PC-3 (cell line): ENCODE measurements at regions not wholly inside any gene's neighbourhood (a gene's known extent, or its start where the extent isn't known, plus 50 kb on each side); places are given as distances from the start of the nearest gene placed in this dataset.

Experiments
- ATAC-seq: fragments of 200-7000 bp; cut with Tn5 transposase; 2 replicates; pipeline ENCODE4 v1.9.1; 2020; ENCODE audit warnings: mild to moderate bottlenecking, moderate library complexity
- BruUV-seq: library from RNA; stranded (reverse); fragments of 400-500 nt; replicated peaks from 2 replicates; lab custom pipeline; 2021; lab: Mats Ljungman, UMichigan
- CTCF ChIA-PET: fragments of 300-600 bp; sonication (Branson Sonifier 250); formaldehyde crosslinking; loops from one replicate; lab custom pipeline; 2022; ENCODE audit warnings: antibody characterized with exemption; lab: Charles Lee
- POLR2A ChIA-PET: fragments of 300-600 bp; sonication (Branson Sonifier 250); formaldehyde crosslinking; loops from one replicate; lab custom pipeline; 2022; ENCODE audit warnings: antibody characterized with exemption; ENCODE audit not compliant: unreplicated experiment; lab: Charles Lee
- DNase-seq: peaks from one replicate; pipeline ENCODE4 v3.0.0-alpha.2; 2015
- H2AFZ ChIP-seq: fragments of 300-600 bp; sonication (generic); 2 replicates; pipeline ENCODE4 v1.6.0; 2016; ENCODE audit warnings: antibody characterized with exemption, low read length
- H3F3A ChIP-seq: fragments of 300-600 bp; sonication (generic); one replicate; pipeline ENCODE4 v1.6.0; 2017; ENCODE audit warnings: antibody characterized with exemption, low read length, control low read depth, mild to moderate bottlenecking; ENCODE audit not compliant: unreplicated experiment
- H3K27ac ChIP-seq: fragments of 300-600 bp; sonication (generic); 2 replicates; pipeline ENCODE4 v1.5.1; 2016; ENCODE audit warnings: mild to moderate bottlenecking, low read length
- H3K27me3 ChIP-seq: fragments of 300-600 bp; sonication (generic); 2 replicates; pipeline ENCODE4 v1.6.1; 2016; ENCODE audit warnings: low read length, mixed read lengths
- H3K36me3 ChIP-seq: fragments of 300-600 bp; sonication (generic); 2 replicates; pipeline ENCODE4 v1.6.1; 2016; ENCODE audit warnings: low read depth, mixed run types, low read length, mixed read lengths
- H3K4me1 ChIP-seq: fragments of 300-600 bp; sonication (generic); 2 replicates; pipeline ENCODE4 v1.5.1; 2016; ENCODE audit warnings: low read length; ENCODE audit not compliant: insufficient read depth
- H3K4me2 ChIP-seq: fragments of 300-600 bp; sonication (generic); 2 replicates; pipeline ENCODE4 v1.6.0; 2016; ENCODE audit warnings: low read length
- H3K4me3 ChIP-seq: fragments of 300-600 bp; sonication (generic); 2 replicates; pipeline ENCODE4 v1.5.1; 2016; ENCODE audit warnings: mild to moderate bottlenecking, low read length, mixed read lengths
- H3K79me2 ChIP-seq: fragments of 300-600 bp; sonication (generic); 2 replicates; pipeline ENCODE4 v1.6.1; 2017; ENCODE audit warnings: low read length, mixed read lengths
- H3K9ac ChIP-seq: fragments of 300-600 bp; sonication (generic); 2 replicates; pipeline ENCODE4 v1.6.0; 2016; ENCODE audit warnings: mild to moderate bottlenecking, low read length
- H3K9me2 ChIP-seq: fragments of 300-600 bp; sonication (generic); replicated peaks from 2 replicates; pipeline ENCODE4 v1.6.1; 2016; ENCODE audit warnings: mixed run types, low read length, mixed read lengths
- H3K9me3 ChIP-seq: fragments of 300-600 bp; sonication (generic); 2 replicates; pipeline ENCODE4 v1.6.1; 2016; ENCODE audit warnings: low read length, mixed read lengths
- H4K20me1 ChIP-seq: fragments of 300-600 bp; sonication (generic); 2 replicates; pipeline ENCODE4 v1.6.1; 2016; ENCODE audit warnings: low read length, mixed read lengths
- CTCF ChIP-seq: fragments of 300-600 bp; sonication (generic); conservative IDR thresholded peaks from 2 replicates; pipeline ENCODE4 v1.5.1; 2017; ENCODE audit warnings: antibody characterized with exemption, low read depth, mild to moderate bottlenecking, low read length
- EZH2 ChIP-seq: fragments of 300-600 bp; sonication (generic); IDR thresholded peaks from one replicate; pipeline ENCODE4 v1.6.1; 2017; ENCODE audit warnings: antibody characterized with exemption, mild to moderate bottlenecking, low read length; ENCODE audit not compliant: unreplicated experiment
- EZH2phosphoT487 ChIP-seq: fragments of 300-600 bp; sonication (generic); IDR thresholded peaks from 2 replicates; pipeline ENCODE4 v1.6.1; 2018; ENCODE audit warnings: mild to moderate bottlenecking, antibody characterized with exemption, low read length, borderline replicate concordance
- intact Hi-C: fragments of 100-400 bp; cut with micrococcal nuclease; formaldehyde crosslinking; loops from 2 replicates; pipeline ENCODE4 v1.9.0; 2023

- H4K20me1 ChIP-seq = no peaks in the 10 kb centered on the region
- H3K27me3 ChIP-seq = no peaks in the 10 kb centered on the region
- no peaks in the 10 kb centered on the region for H3K9me3 ChIP-seq
- no peaks in the 10 kb centered on the region for H3K79me2 ChIP-seq
- ATAC-seq (no peak), DNase-seq (no peak)
- no peaks in the 10 kb centered on the region for H3K9me2 ChIP-seq
- POLR2A ChIA-PET = no interaction called here
- H3K4me1 ChIP-seq = peaks cover 33% of the 10 kb centered on the region
- peaks cover under 1% of the 10 kb centered on the region for H3F3A ChIP-seq
- no peak overlapping the region for H3K4me2 ChIP-seq
- no peak for TF ChIP-seq EZH2phosphoT487
- no peak for TF ChIP-seq CTCF
- TF ChIP-seq EZH2 = no peak
- intact Hi-C loops = no loop called here
- H3K9ac ChIP-seq = no peak overlapping the region
- CTCF ChIA-PET = no interaction called here
- no peak overlapping the region for H2AFZ ChIP-seq
- no peaks in the 10 kb centered on the region for H3K36me3 ChIP-seq
- no peak overlapping the region for H3K27ac ChIP-seq
- BruUV-seq = no TSS peak
- no peak overlapping the region for H3K4me3 ChIP-seq
Measured at GRCh38 chr5:92556747-92557146, 1024.3 kb downstream of the NR2F1-AS1 start.

GRCh38 chr5:92554447-92555085 is 1026.5 kb downstream of the NR2F1-AS1 start:
- POLR2A ChIA-PET = no interaction called here
- H3K36me3 ChIP-seq = no peaks in the 10 kb centered on the region
- no peaks in the 10 kb centered on the region for H3K9me2 ChIP-seq
- CTCF ChIA-PET = no interaction called here
- H3F3A ChIP-seq = no peaks in the 10 kb centered on the region
- no peaks in the 10 kb centered on the region for H3K79me2 ChIP-seq
- peaks cover 11% of the 10 kb centered on the region for H3K4me1 ChIP-seq
- DNase-seq = no peak
- no peak overlapping the region for H3K27ac ChIP-seq
- no peak overlapping the region for H3K9ac ChIP-seq
- TF ChIP-seq CTCF = no peak
- TF ChIP-seq EZH2 = no peak
- TF ChIP-seq EZH2phosphoT487 = no peak
- H4K20me1 ChIP-seq = no peaks in the 10 kb centered on the region
- no peak overlapping the region for H3K4me3 ChIP-seq
- H3K9me3 ChIP-seq = no peaks in the 10 kb centered on the region
- no peak for ATAC-seq
- no peak overlapping the region for H2AFZ ChIP-seq
- H3K27me3 ChIP-seq = no peaks in the 10 kb centered on the region
- intact Hi-C loops = no loop called here
- BruUV-seq = no TSS peak
- H3K4me2 ChIP-seq = no peak overlapping the region

- Histone ChIP-seq H3K9me2 (no peaks in the 10 kb centered on the region), H3K9ac (peak overlapping the region; percentile 55), H3K9me3 (no peaks in the 10 kb centered on the region), H3K4me1 (peaks cover 8% of the 10 kb centered on the region), H3K27ac (peak overlapping the region; percentile 92), H3K27me3 (no peaks in the 10 kb centered on the region), H2AFZ (no peak overlapping the region), H3F3A (no peaks in the 10 kb centered on the region), H3K79me2 (no peaks in the 10 kb centered on the region), H3K4me3 (no peak overlapping the region), H3K36me3 (no peaks in the 10 kb centered on the region), H3K4me2 (peak overlapping the region; percentile 46), H4K20me1 (no peaks in the 10 kb centered on the region)
- ATAC-seq (no peak), DNase-seq (no peak)
- intact Hi-C loops = loop anchor here (2.0 kb wide), 3 partner anchors 129 to 1029 kb away; partner anchors contain the start of gene NR2F1
- CTCF ChIA-PET = no interaction called here
- TF ChIP-seq EZH2 (no peak), CTCF (no peak), EZH2phosphoT487 (no peak)
- POLR2A ChIA-PET = no interaction called here
- BruUV-seq = no TSS peak
Measured at GRCh38 chr5:92553326-92553725, 1027.7 kb downstream of the NR2F1-AS1 start.
